NB4 (cell line): ENCODE measurements at regions not wholly inside any gene's neighbourhood (a gene's known extent, or its start where the extent isn't known, plus 50 kb on each side); places are given as distances from the start of the nearest gene placed in this dataset.

ENCODE experiments used
- CTCF ChIP-seq: IDR thresholded peaks from one replicate; pipeline ENCODE4 v1.5.1; 2012; ENCODE audit warnings: low read depth, low read length
- MAX ChIP-seq: IDR thresholded peaks from 2 replicates; pipeline ENCODE4 v1.6.1; 2011; ENCODE audit warnings: low read depth, low read length
- POLR2A ChIP-seq: IDR thresholded peaks from 2 replicates; pipeline ENCODE4 v1.6.1; 2011; ENCODE audit warnings: mild to moderate bottlenecking; ENCODE audit not compliant: insufficient read length; ENCODE audit errors: extremely low read depth

- TF ChIP-seq CTCF (no peak), MAX (no peak), POLR2A (no peak)
These were observed 103.3 kb upstream of the PRR23E start for GRCh38 chr3:127089486-127090145.
